Spleen (tissue), 7 donors: ENCODE measurements at regions not wholly inside any gene's neighbourhood (a gene's known extent, or its start where the extent isn't known, plus 50 kb on each side); places are given as distances from the start of the nearest gene placed in this dataset.

Source experiments
- CTCF ChIP-seq, 11 experiments: fragments of 200-600 bp in 7 of 11; fragments of 450-650 bp in 4 of 11; sonication (generic) in 4 of 11; IDR thresholded peaks in 8 of 11; conservative IDR thresholded peaks in 3 of 11; 1 replicate in 7 of 11; 2 replicates in 4 of 11; pipeline versions ENCODE4 v1.4.0 to v1.8.0; 2016 to 2021; ENCODE audit warnings: antibody characterized with exemption in 11 of 11, inconsistent platforms in 4 of 11, mild to moderate bottlenecking in 1 of 11
- POLR2AphosphoS5 ChIP-seq, 3 donors: sonication (generic); formaldehyde crosslinking; IDR thresholded peaks; one replicate each; pipeline ENCODE4 v1.5.1; 2017; ENCODE audit warnings: antibody characterized with exemption in 3 of 3
- donor health status: DM: no; HTN: no; CAD: no; lungs with moderate emphysema.
- donor health status: DM: no; HTN: no; CAD: no.
- donor health status: DM: no; HTN: no; CAD: no.

DNA sequence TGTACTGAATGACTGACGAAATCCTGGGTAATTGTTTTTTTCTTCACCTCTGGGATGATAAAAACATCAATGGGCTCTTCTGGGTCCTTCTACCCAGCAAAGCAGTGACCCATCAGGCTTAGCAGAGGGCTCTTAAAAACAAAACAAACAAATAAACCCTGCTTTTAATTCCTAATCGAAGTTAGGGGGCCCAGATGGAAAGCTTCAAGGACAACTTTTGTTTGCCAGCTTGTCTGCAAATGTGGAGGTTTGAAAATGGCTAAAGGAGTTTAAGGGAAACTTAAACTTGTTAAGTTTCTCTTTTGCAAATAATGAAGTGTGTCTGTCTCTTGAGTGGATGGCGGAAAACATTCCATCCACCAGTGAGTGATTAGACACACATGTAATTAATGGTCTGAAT, 327.2 kb downstream of the SATB2 start:
- no peak for TF ChIP-seq POLR2AphosphoS5 (IDR thresholded peaks at IDR 0.05)
- TF ChIP-seq CTCF (IDR thresholded peaks at IDR 0.05 in 8 of 11, conservative IDR thresholded peaks at IDR 0.05 in 3 of 11): no peak
